PC-9 (cell line): ENCODE measurements at regions not wholly inside any gene's neighbourhood (a gene's known extent, or its start where the extent isn't known, plus 50 kb on each side); places are given as distances from the start of the nearest gene placed in this dataset.

Source experiments
- BruUV-seq: library from RNA; stranded (reverse); fragments of 400-500 nt; replicated peaks from 2 replicates; lab custom pipeline; 2021; lab: Mats Ljungman, UMichigan
- CTCF ChIA-PET: fragments of 300-600 bp; sonication (Branson Sonifier 250); formaldehyde crosslinking; loops from one replicate; lab custom pipeline; 2022; ENCODE audit warnings: antibody characterized with exemption; lab: Charles Lee
- POLR2A ChIA-PET: fragments of 300-600 bp; sonication (Branson Sonifier 250); formaldehyde crosslinking; loops from one replicate; lab custom pipeline; 2022; ENCODE audit warnings: antibody characterized with exemption; ENCODE audit not compliant: unreplicated experiment; lab: Charles Lee
- DNase-seq, 2 experiments: peaks; one replicate each; pipeline versions ENCODE4 v3.0.0 to v3.0.0-alpha.2; 2015 to 2022; ENCODE audit warnings: mixed read lengths in 1 of 2
- H2AFZ ChIP-seq: fragments of 200-600 bp; sonication (generic); 2 replicates; pipeline ENCODE4 v1.8.1; 2017; ENCODE audit warnings: antibody characterized with exemption
- H3F3A ChIP-seq: fragments of 200-600 bp; sonication (generic); 2 replicates; pipeline ENCODE4 v1.8.1; 2017; ENCODE audit warnings: antibody characterized with exemption, mild to moderate bottlenecking, low read depth; ENCODE audit not compliant: insufficient read depth
- H3K27ac ChIP-seq: fragments of 200-600 bp; sonication (generic); 2 replicates; pipeline ENCODE4 v1.6.1; 2016; ENCODE audit warnings: mixed run types
- H3K27me3 ChIP-seq: fragments of 200-600 bp; sonication (generic); 2 replicates; pipeline ENCODE4 v1.6.1; 2016; ENCODE audit warnings: low read depth, mixed run types; ENCODE audit not compliant: insufficient read depth
- H3K36me3 ChIP-seq: fragments of 200-600 bp; sonication (generic); 2 replicates; pipeline ENCODE4 v1.6.1; 2016; ENCODE audit warnings: low read depth, mixed run types
- H3K4me1 ChIP-seq: fragments of 200-600 bp; sonication (generic); replicated peaks from 2 replicates; pipeline ENCODE4 v1.6.1; 2016; ENCODE audit warnings: mixed run types; ENCODE audit not compliant: insufficient read depth
- H3K4me2 ChIP-seq: fragments of 200-600 bp; sonication (generic); 2 replicates; pipeline ENCODE4 v1.6.1; 2017; ENCODE audit warnings: mixed run types
- H3K4me3 ChIP-seq: fragments of 200-600 bp; sonication (generic); 2 replicates; pipeline ENCODE4 v1.6.1; 2016; ENCODE audit warnings: mixed run types
- H3K79me2 ChIP-seq: fragments of 200-600 bp; sonication (generic); 2 replicates; pipeline ENCODE4 v1.6.1; 2017; ENCODE audit warnings: low read depth, mixed run types
- H3K9me2 ChIP-seq: fragments of 200-600 bp; sonication (generic); 2 replicates; pipeline ENCODE4 v1.8.1; 2017; ENCODE audit warnings: mild to moderate bottlenecking; ENCODE audit not compliant: insufficient read depth
- H3K9me3 ChIP-seq: fragments of 200-600 bp; sonication (generic); 2 replicates; pipeline ENCODE4 v1.8.1; 2016; ENCODE audit warnings: low read depth; ENCODE audit not compliant: insufficient read depth
- H4K20me1 ChIP-seq: fragments of 200-600 bp; sonication (generic); 2 replicates; pipeline ENCODE4 v1.8.1; 2017; ENCODE audit not compliant: insufficient read depth
- CTCF ChIP-seq: fragments of 200-600 bp; sonication (generic); conservative IDR thresholded peaks from 2 replicates; pipeline ENCODE4 v1.6.1; 2017; ENCODE audit warnings: mixed run types, antibody characterized with exemption, mild to moderate bottlenecking, moderate library complexity
- EZH2 ChIP-seq: fragments of 200-600 bp; sonication (generic); IDR thresholded peaks from 2 replicates; pipeline ENCODE4 v1.8.0; 2017; ENCODE audit warnings: antibody characterized with exemption, low read depth
- intact Hi-C: fragments of 100-400 bp; cut with micrococcal nuclease; formaldehyde crosslinking; loops from one replicate; pipeline ENCODE4 v1.10.0; 2022; ENCODE audit not compliant: unreplicated experiment

- H3K9me3 ChIP-seq = no peaks in the 10 kb centered on the region
- H3K9me2 ChIP-seq = no peaks in the 10 kb centered on the region
- intact Hi-C loops = no loop called here
- H3K27ac ChIP-seq = no peak overlapping the region
- no peaks in the 10 kb centered on the region for H3K27me3 ChIP-seq
- BruUV-seq = no TSS peak
- no peak for DNase-seq
- no peaks in the 10 kb centered on the region for H3K36me3 ChIP-seq
- TF ChIP-seq EZH2 = no peak
- no peak for TF ChIP-seq CTCF
- POLR2A ChIA-PET = no interaction called here
- H2AFZ ChIP-seq = no peak overlapping the region
- no peaks in the 10 kb centered on the region for H3F3A ChIP-seq
- CTCF ChIA-PET = no interaction called here
- H3K4me2 ChIP-seq = no peak overlapping the region
- H3K79me2 ChIP-seq = no peaks in the 10 kb centered on the region
- H4K20me1 ChIP-seq = no peaks in the 10 kb centered on the region
- H3K4me1 ChIP-seq = no peaks in the 10 kb centered on the region
- no peak overlapping the region for H3K4me3 ChIP-seq
These were observed 56.8 kb upstream of the SEPTIN5 start for GRCh38 chr22:19657252-19658056.

GRCh38 chr22:19658057-19658966 lies 56.0 kb upstream of the SEPTIN5 start:
- CTCF ChIA-PET = no interaction called here
- peaks cover 3% of the 10 kb centered on the region for H3K4me1 ChIP-seq
- BruUV-seq = no TSS peak
- no peak for DNase-seq
- no peaks in the 10 kb centered on the region for H3F3A ChIP-seq
- H3K9me2 ChIP-seq = no peaks in the 10 kb centered on the region
- no peaks in the 10 kb centered on the region for H3K36me3 ChIP-seq
- H3K4me3 ChIP-seq = no peak overlapping the region
- H3K4me2 ChIP-seq = no peak overlapping the region
- no peaks in the 10 kb centered on the region for H4K20me1 ChIP-seq
- TF ChIP-seq EZH2 (no peak), CTCF (no peak)
- no peak overlapping the region for H2AFZ ChIP-seq
- intact Hi-C loops = no loop called here
- H3K27me3 ChIP-seq = no peaks in the 10 kb centered on the region
- no peaks in the 10 kb centered on the region for H3K79me2 ChIP-seq
- no peaks in the 10 kb centered on the region for H3K9me3 ChIP-seq
- no peak overlapping the region for H3K27ac ChIP-seq
- POLR2A ChIA-PET = no interaction called here

- Histone ChIP-seq H3K27ac (no peak overlapping the region), H3K27me3 (no peaks in the 10 kb centered on the region), H3K4me2 (no peak overlapping the region), H4K20me1 (no peaks in the 10 kb centered on the region), H3K36me3 (no peaks in the 10 kb centered on the region), H3K9me2 (no peaks in the 10 kb centered on the region), H3K9me3 (no peaks in the 10 kb centered on the region), H3K4me1 (peaks cover 7% of the 10 kb centered on the region), H3K79me2 (no peaks in the 10 kb centered on the region), H3F3A (no peaks in the 10 kb centered on the region), H3K4me3 (no peak overlapping the region), H2AFZ (no peak overlapping the region)
- BruUV-seq = no TSS peak
- no peak for DNase-seq
- TF ChIP-seq EZH2 (no peak), CTCF (no peak)
- ChIA-PET POLR2A (no interaction called here), CTCF (no interaction called here)
- intact Hi-C loops = no loop called here
These were observed 55.1 kb upstream of the SEPTIN5 start for GRCh38 chr22:19658967-19659804.
